Transverse colon (tissue), 4 donors: ENCODE measurements at regions not wholly inside any gene's neighbourhood (a gene's known extent, or its start where the extent isn't known, plus 50 kb on each side); places are given as distances from the start of the nearest gene placed in this dataset.

Experiments used
- EP300 ChIP-seq: sonication (generic); formaldehyde crosslinking; IDR thresholded peaks from one replicate; pipeline ENCODE4 v1.6.1; 2017; ENCODE audit warnings: antibody characterized with exemption, low read depth
- POLR2A ChIP-seq: fragments of 450-650 bp; IDR thresholded peaks from one replicate; pipeline ENCODE4 v1.6.1; 2016; ENCODE audit warnings: antibody characterized with exemption, mild to moderate bottlenecking, moderate library complexity
- POLR2AphosphoS5 ChIP-seq, 3 donors: sonication (generic); formaldehyde crosslinking; IDR thresholded peaks; one replicate each; pipeline ENCODE4 v1.6.1; 2016; ENCODE audit warnings: antibody characterized with exemption in 3 of 3
- TF ChIP-seq, protein P1 (sequence below), 5 experiments: fragments of 200-600 bp in 3 of 5; fragments of 450-650 bp in 2 of 5; sonication (generic) in 3 of 5; IDR thresholded peaks; 1 replicate in 2 of 5; 2 replicates in 3 of 5; pipeline ENCODE4 v1.5.1; 2016 to 2017; ENCODE audit warnings: antibody characterized with exemption in 5 of 5, inconsistent platforms in 3 of 5, mild to moderate bottlenecking in 2 of 5, moderate library complexity in 1 of 5

DNA sequence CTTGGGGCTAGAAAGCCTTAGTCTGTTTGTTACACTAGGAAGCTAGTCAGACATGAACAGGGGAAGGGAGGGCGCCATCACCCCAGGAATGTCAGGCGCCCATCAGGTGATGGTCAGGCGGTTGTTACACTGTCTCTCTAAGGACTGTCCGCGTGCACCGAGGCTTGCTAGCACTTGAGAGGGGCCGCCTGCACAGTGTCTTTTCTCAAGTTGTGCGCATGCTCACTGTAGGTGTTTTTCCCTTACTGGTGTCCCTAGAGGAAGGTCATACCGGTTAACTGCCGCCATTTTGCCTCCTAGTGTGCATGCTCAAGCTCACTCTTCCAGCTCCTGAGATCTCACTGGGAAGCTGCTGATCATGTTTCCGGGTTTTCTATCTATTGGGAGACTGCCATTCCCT, 855.0 kb upstream of the TMEM132C start:
- TF ChIP-seq, protein P1, sequence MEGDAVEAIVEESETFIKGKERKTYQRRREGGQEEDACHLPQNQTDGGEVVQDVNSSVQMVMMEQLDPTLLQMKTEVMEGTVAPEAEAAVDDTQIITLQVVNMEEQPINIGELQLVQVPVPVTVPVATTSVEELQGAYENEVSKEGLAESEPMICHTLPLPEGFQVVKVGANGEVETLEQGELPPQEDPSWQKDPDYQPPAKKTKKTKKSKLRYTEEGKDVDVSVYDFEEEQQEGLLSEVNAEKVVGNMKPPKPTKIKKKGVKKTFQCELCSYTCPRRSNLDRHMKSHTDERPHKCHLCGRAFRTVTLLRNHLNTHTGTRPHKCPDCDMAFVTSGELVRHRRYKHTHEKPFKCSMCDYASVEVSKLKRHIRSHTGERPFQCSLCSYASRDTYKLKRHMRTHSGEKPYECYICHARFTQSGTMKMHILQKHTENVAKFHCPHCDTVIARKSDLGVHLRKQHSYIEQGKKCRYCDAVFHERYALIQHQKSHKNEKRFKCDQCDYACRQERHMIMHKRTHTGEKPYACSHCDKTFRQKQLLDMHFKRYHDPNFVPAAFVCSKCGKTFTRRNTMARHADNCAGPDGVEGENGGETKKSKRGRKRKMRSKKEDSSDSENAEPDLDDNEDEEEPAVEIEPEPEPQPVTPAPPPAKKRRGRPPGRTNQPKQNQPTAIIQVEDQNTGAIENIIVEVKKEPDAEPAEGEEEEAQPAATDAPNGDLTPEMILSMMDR (IDR thresholded peaks at IDR 0.05), result no peak
- TF ChIP-seq POLR2AphosphoS5 (IDR thresholded peaks at IDR 0.05), result no peak
- no peak for TF ChIP-seq EP300
- TF ChIP-seq POLR2A, result no peak
